Esophagus muscularis mucosa (tissue), 4 donors: ENCODE measurements at regions not wholly inside any gene's neighbourhood (a gene's known extent, or its start where the extent isn't known, plus 50 kb on each side); places are given as distances from the start of the nearest gene placed in this dataset.

Experiments used
- EP300 ChIP-seq: sonication (generic); formaldehyde crosslinking; IDR thresholded peaks from one replicate; pipeline ENCODE4 v1.6.1; 2017; ENCODE audit warnings: antibody characterized with exemption
- POLR2AphosphoS5 ChIP-seq, 2 donors: sonication (generic); formaldehyde crosslinking; IDR thresholded peaks; one replicate each; pipeline ENCODE4 v1.6.1; 2017; ENCODE audit warnings: antibody characterized with exemption in 2 of 2
- TF ChIP-seq, protein P1 (sequence below), 3 experiments: fragments of 200-600 bp in 2 of 3; fragments of 450-650 bp in 1 of 3; sonication (generic) in 2 of 3; IDR thresholded peaks; one replicate each; pipeline ENCODE4 v1.5.1; 2017 to 2019; ENCODE audit warnings: antibody characterized with exemption in 3 of 3, mild to moderate bottlenecking in 2 of 3, moderate library complexity in 1 of 3

DNA sequence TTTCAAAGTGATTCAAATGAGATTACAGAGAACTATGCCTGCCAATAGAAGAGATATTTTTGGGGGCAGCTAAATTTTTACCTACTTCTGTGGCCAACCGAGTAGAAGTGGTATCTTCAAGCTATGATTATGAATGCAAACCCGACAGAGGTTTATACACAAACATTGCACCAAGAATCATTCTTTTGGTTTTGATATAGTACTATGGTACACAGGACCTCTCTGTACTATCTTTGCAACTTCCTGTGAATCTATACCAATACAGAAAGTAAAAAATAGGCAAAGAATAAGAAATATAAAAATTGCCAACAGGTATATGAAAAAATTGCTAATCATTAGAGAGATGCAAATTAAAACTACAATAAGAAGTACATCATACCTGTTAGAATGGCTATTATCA is 103.2 kb upstream of the VIPR2 start:
- TF ChIP-seq, protein P1, sequence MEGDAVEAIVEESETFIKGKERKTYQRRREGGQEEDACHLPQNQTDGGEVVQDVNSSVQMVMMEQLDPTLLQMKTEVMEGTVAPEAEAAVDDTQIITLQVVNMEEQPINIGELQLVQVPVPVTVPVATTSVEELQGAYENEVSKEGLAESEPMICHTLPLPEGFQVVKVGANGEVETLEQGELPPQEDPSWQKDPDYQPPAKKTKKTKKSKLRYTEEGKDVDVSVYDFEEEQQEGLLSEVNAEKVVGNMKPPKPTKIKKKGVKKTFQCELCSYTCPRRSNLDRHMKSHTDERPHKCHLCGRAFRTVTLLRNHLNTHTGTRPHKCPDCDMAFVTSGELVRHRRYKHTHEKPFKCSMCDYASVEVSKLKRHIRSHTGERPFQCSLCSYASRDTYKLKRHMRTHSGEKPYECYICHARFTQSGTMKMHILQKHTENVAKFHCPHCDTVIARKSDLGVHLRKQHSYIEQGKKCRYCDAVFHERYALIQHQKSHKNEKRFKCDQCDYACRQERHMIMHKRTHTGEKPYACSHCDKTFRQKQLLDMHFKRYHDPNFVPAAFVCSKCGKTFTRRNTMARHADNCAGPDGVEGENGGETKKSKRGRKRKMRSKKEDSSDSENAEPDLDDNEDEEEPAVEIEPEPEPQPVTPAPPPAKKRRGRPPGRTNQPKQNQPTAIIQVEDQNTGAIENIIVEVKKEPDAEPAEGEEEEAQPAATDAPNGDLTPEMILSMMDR (IDR thresholded peaks at IDR 0.05), result no peak
- TF ChIP-seq POLR2AphosphoS5 (IDR thresholded peaks at IDR 0.05) (no peak), EP300 (no peak)
